ENCODE measurements at regions not wholly inside any gene's neighbourhood (a gene's known extent, or its start where the extent isn't known, plus 50 kb on each side); places are given as distances from the start of the nearest gene placed in this dataset.

DNA sequence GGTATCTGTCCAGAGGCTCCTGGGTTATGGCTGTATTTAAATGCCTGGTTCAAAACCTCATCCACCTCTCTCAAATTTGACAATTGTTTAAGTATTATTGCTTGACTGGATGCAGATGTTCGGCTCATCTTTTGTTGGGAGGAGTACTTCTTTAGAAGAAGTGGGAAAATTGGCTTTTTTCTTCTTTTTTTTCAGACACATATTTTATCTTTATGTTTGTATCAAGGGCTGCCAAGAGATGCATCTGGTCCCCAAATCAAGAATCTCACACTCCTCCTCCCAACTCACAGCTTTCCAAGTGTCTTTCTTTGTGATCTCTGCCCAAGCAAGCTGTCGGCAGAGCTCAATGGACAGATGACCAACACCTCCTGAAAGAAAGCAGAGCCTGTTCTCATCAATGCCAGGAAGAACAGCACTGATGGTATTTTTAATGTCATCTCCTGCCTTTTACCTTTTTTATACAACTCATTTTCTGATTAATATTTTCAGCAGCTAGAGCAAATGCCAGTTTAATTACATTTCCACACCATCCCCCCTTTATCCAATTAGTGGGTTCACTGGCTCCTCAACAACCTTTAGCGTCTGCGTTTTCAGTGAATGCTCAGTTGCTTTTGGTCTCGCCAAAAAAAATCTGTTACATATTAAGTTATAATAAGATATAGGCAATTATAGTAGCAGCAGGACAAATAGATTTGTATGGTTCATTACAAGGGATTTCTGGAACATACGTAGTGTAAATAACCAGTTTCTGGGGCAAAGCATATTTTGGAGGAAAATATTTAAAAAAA is 110.3 kb upstream of the SLIT3 start:
- ChIA-PET POLR2A (interaction anchor here (0.6 to 0.7 kb wide), 2 partner anchors 17 to 120 kb away, joined by 3 to 5 read pairs; no protein-coding TSS in a partner anchor), CTCF (ENCODE audit: low intra/inter-chr PET ratio) (no interaction called here)
- H3K4me2 ChIP-seq (ENCODE audit: insufficient read depth, low read length): no peak overlapping the region
- no peaks in the 10 kb centered on the region for H3K4me1 ChIP-seq (replicated peaks in 1 of 2; ENCODE audit: control insufficient read depth in 2 of 2, insufficient read depth in 2 of 2, low read length in 2 of 2)
- no peak for ATAC-seq
- no peaks in the 10 kb centered on the region for H3K36me3 ChIP-seq (ENCODE audit: control insufficient read depth, insufficient read depth, low read length)
- no peak for FAIRE-seq
- in situ Hi-C loops (cut with MboI) (no loop called here), intact Hi-C loops (cut with micrococcal nuclease) (no loop called here)
- no peaks in the 10 kb centered on the region for H3K27me3 ChIP-seq (ENCODE audit: control insufficient read depth in 2 of 2, insufficient read depth in 2 of 2, low read length in 2 of 2)
- no peaks in the 10 kb centered on the region for H4K20me1 ChIP-seq (replicated peaks; ENCODE audit: control insufficient read depth, insufficient read depth, low read length)
- H3K9ac ChIP-seq (ENCODE audit: insufficient read depth in 1 of 2, low read depth in 2 of 2, low read length in 2 of 2): no peak overlapping the region
- H3K9me3 ChIP-seq (replicated peaks; ENCODE audit: control insufficient read depth, insufficient read depth, low read depth, low read length): no peaks in the 10 kb centered on the region
- H3K27ac ChIP-seq (ENCODE audit: extremely low read depth, low read depth, low read length): no peak overlapping the region
- no peak overlapping the region for H3K4me3 ChIP-seq
- DNase-seq (ENCODE audit: extremely low read depth in 1 of 4, low spot score in 3 of 4): no peak
- H3K9me1 ChIP-seq (ENCODE audit: control insufficient read depth, insufficient read depth, low read length): no peaks in the 10 kb centered on the region
- no TSS peak for BruUV-seq (replicated peaks)
- H3K79me2 ChIP-seq (ENCODE audit: control insufficient read depth, insufficient read depth, low read length): no peaks in the 10 kb centered on the region
- no peak overlapping the region for H2AFZ ChIP-seq (ENCODE audit: low read depth, low read length)
- 2% methylated on average over 6 of the region's 6 CpGs for WGBS (ENCODE audit: insufficient coverage, low coverage, missing lambda C conversion rate)
- TF ChIP-seq POLR3G (IDR thresholded peaks at IDR 0.05; ENCODE audit: extremely low read depth, insufficient read length, insufficient replicate concordance) (no peak), ZBTB2 (IDR thresholded peaks at IDR 0.05) (no peak), BCOR (IDR thresholded peaks at IDR 0.05) (no peak), MXD1 (CRISPR knock-in tag; IDR thresholded peaks at IDR 0.05; ENCODE audit: borderline replicate concordance, poor library complexity, severe bottlenecking) (no peak), MTA1 (IDR thresholded peaks at IDR 0.05; ENCODE audit: borderline replicate concordance) (no peak), SRSF7 (optimal IDR thresholded peaks at IDR 0.05; ENCODE audit: low read depth, low read length) (no peak), ZNF589 (CRISPR knock-in tag; IDR thresholded peaks at IDR 0.05; ENCODE audit: low read depth) (no peak), XRCC4 (IDR thresholded peaks at IDR 0.05; ENCODE audit: extremely low read depth, insufficient read depth, insufficient read length) (no peak), ZNF507 (tag; conservative IDR thresholded peaks at IDR 0.05) (no peak), GTF2E2 (tag; IDR thresholded peaks at IDR 0.05) (no peak)
- TF ChIP-seq, protein P1, sequence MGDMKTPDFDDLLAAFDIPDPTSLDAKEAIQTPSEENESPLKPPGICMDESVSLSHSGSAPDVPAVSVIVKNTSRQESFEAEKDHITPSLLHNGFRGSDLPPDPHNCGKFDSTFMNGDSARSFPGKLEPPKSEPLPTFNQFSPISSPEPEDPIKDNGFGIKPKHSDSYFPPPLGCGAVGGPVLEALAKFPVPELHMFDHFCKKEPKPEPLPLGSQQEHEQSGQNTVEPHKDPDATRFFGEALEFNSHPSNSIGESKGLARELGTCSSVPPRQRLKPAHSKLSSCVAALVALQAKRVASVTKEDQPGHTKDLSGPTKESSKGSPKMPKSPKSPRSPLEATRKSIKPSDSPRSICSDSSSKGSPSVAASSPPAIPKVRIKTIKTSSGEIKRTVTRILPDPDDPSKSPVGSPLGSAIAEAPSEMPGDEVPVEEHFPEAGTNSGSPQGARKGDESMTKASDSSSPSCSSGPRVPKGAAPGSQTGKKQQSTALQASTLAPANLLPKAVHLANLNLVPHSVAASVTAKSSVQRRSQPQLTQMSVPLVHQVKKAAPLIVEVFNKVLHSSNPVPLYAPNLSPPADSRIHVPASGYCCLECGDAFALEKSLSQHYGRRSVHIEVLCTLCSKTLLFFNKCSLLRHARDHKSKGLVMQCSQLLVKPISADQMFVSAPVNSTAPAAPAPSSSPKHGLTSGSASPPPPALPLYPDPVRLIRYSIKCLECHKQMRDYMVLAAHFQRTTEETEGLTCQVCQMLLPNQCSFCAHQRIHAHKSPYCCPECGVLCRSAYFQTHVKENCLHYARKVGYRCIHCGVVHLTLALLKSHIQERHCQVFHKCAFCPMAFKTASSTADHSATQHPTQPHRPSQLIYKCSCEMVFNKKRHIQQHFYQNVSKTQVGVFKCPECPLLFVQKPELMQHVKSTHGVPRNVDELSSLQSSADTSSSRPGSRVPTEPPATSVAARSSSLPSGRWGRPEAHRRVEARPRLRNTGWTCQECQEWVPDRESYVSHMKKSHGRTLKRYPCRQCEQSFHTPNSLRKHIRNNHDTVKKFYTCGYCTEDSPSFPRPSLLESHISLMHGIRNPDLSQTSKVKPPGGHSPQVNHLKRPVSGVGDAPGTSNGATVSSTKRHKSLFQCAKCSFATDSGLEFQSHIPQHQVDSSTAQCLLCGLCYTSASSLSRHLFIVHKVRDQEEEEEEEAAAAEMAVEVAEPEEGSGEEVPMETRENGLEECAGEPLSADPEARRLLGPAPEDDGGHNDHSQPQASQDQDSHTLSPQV (IDR thresholded peaks at IDR 0.05): no peak
- TF ChIP-seq, protein P2, sequence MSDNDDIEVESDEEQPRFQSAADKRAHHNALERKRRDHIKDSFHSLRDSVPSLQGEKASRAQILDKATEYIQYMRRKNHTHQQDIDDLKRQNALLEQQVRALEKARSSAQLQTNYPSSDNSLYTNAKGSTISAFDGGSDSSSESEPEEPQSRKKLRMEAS (CRISPR knock-in tag; IDR thresholded peaks at IDR 0.05): no peak
- TF ChIP-seq, protein P3, sequence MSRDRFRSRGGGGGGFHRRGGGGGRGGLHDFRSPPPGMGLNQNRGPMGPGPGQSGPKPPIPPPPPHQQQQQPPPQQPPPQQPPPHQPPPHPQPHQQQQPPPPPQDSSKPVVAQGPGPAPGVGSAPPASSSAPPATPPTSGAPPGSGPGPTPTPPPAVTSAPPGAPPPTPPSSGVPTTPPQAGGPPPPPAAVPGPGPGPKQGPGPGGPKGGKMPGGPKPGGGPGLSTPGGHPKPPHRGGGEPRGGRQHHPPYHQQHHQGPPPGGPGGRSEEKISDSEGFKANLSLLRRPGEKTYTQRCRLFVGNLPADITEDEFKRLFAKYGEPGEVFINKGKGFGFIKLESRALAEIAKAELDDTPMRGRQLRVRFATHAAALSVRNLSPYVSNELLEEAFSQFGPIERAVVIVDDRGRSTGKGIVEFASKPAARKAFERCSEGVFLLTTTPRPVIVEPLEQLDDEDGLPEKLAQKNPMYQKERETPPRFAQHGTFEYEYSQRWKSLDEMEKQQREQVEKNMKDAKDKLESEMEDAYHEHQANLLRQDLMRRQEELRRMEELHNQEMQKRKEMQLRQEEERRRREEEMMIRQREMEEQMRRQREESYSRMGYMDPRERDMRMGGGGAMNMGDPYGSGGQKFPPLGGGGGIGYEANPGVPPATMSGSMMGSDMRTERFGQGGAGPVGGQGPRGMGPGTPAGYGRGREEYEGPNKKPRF (IDR thresholded peaks at IDR 0.05; ENCODE audit: low read depth, low read length): no peak

Measured in K562 (cell line).